ENCODE measurements at regions not wholly inside any gene's neighbourhood (a gene's known extent, or its start where the extent isn't known, plus 50 kb on each side); places are given as distances from the start of the nearest gene placed in this dataset.
"Not testable (repeated sequence)": the region's sequence is repeated elsewhere in the genome, so short reads cannot be mapped to it uniquely, and the experiment has no call there.

- DNase-seq, result no peak
These were observed 98.3 kb upstream of the CHD6 start for GRCh38 chr20:41716436-41716835.

GRCh38 chr20:41715526-41715925, 97.3 kb upstream of the CHD6 start:
- no peak for DNase-seq

GRCh38 chr20:41714030-41714429, 95.9 kb upstream of the CHD6 start:
- DNase-seq, result no peak

- DNase-seq, result no peak
These were observed 86.7 kb upstream of the CHD6 start for GRCh38 chr20:41704896-41705295.

- DNase-seq, result no peak
These were observed 84.5 kb upstream of the CHD6 start for GRCh38 chr20:41702647-41703046.

- DNase-seq, result no peak
These were observed 83.6 kb upstream of the CHD6 start for GRCh38 chr20:41701588-41702348.

GRCh38 chr20:41699673-41700072, 81.5 kb upstream of the CHD6 start:
- not testable (repeated sequence) for DNase-seq

- peak; percentile 66 for DNase-seq
These were observed 79.8 kb upstream of the CHD6 start for GRCh38 chr20:41697861-41698559.

GRCh38 chr20:41696428-41696827, 78.3 kb upstream of the CHD6 start:
- no peak for DNase-seq

GRCh38 chr20:41694796-41695195, 76.6 kb upstream of the CHD6 start:
- no peak for DNase-seq

GRCh38 chr20:41693136-41693979, 75.2 kb upstream of the CHD6 start:
- peak; percentile 97 for DNase-seq

- peak; percentile 95 for DNase-seq
These were observed 74.4 kb upstream of the CHD6 start for GRCh38 chr20:41692479-41693135.

- no peak for DNase-seq
These were observed 73.3 kb upstream of the CHD6 start for GRCh38 chr20:41691443-41691842.

- no peak for DNase-seq
These were observed 72.5 kb upstream of the CHD6 start for GRCh38 chr20:41690702-41691101.

- DNase-seq, result no peak
These were observed 68.8 kb upstream of the CHD6 start for GRCh38 chr20:41686961-41687360.

- DNase-seq, result not testable (repeated sequence)
These were observed 67.0 kb upstream of the CHD6 start for GRCh38 chr20:41685145-41685544.

- DNase-seq, result no peak
These were observed 60.6 kb upstream of the CHD6 start for GRCh38 chr20:41678799-41679198.

GRCh38 chr20:41672282-41672681, 54.1 kb upstream of the CHD6 start:
- DNase-seq, result no peak

GRCh38 chr20:41671143-41671542, 53.0 kb upstream of the CHD6 start:
- no peak for DNase-seq

GRCh38 chr20:41670631-41671030, 52.5 kb upstream of the CHD6 start:
- DNase-seq, result no peak

- DNase-seq, result no peak
These were observed 51.6 kb upstream of the CHD6 start for GRCh38 chr20:41669708-41670263.

- DNase-seq, result no peak
These were observed 50.0 kb upstream of the CHD6 start for GRCh38 chr20:41668057-41668749.
